HCT116 (cell line): ENCODE measurements at regions not wholly inside any gene's neighbourhood (a gene's known extent, or its start where the extent isn't known, plus 50 kb on each side); places are given as distances from the start of the nearest gene placed in this dataset.

Experiments
- CEBPB ChIP-seq: IDR thresholded peaks from 2 replicates; pipeline ENCODE4 v1.6.1; 2012; ENCODE audit warnings: low read depth
- CTCF ChIP-seq, 3 experiments: fragments of 200-600 bp in 1 of 3; sonication (generic) in 1 of 3; IDR thresholded peaks in 2 of 3; conservative IDR thresholded peaks in 1 of 3; 2 replicates each; pipeline ENCODE4 v1.5.1; 2012 to 2017; ENCODE audit warnings: low read depth in 2 of 3, low read length in 2 of 3, antibody characterized with exemption in 1 of 3, borderline replicate concordance in 1 of 3, control low read depth in 1 of 3, mild to moderate bottlenecking in 1 of 3, mixed read lengths in 1 of 3, mixed run types in 1 of 3, moderate library complexity in 1 of 3; ENCODE audit not compliant: insufficient read depth in 1 of 3
- ELF1 ChIP-seq: IDR thresholded peaks from 2 replicates; pipeline ENCODE4 v1.6.1; 2012; ENCODE audit warnings: low read depth, borderline replicate concordance
- EZH2phosphoT487 ChIP-seq: fragments of 200-600 bp; IDR thresholded peaks from 2 replicates; pipeline ENCODE4 v1.6.1; 2018; ENCODE audit warnings: antibody characterized with exemption, borderline replicate concordance
- MAX ChIP-seq: IDR thresholded peaks from 2 replicates; pipeline ENCODE4 v1.6.1; 2012
- POLR2A ChIP-seq: IDR thresholded peaks from 2 replicates; pipeline ENCODE4 v1.7.0; 2011; ENCODE audit warnings: borderline replicate concordance; ENCODE audit not compliant: insufficient read depth, insufficient read length; ENCODE audit errors: extremely low read depth
- RAD21 ChIP-seq: IDR thresholded peaks from 2 replicates; pipeline ENCODE4 v1.6.1; 2012; ENCODE audit warnings: low read depth, mild to moderate bottlenecking
- TCF7L2 ChIP-seq: IDR thresholded peaks from 2 replicates; pipeline ENCODE4 v1.7.0; 2011; ENCODE audit warnings: borderline replicate concordance, inconsistent platforms; ENCODE audit not compliant: insufficient read depth, insufficient read length; ENCODE audit errors: extremely low read depth
- ZBTB33 ChIP-seq: IDR thresholded peaks from 2 replicates; pipeline ENCODE4 v1.6.1; 2011; ENCODE audit warnings: mild to moderate bottlenecking, low read length, moderate library complexity; ENCODE audit not compliant: insufficient replicate concordance; ENCODE audit errors: extremely low read depth

- no peak for TF ChIP-seq CTCF (IDR thresholded peaks at IDR 0.05 in 2 of 3, conservative IDR thresholded peaks at IDR 0.05 in 1 of 3; ENCODE audit: borderline replicate concordance in 1 of 3, insufficient read depth in 1 of 3, low read depth in 2 of 3, low read length in 2 of 3)
- no peak for TF ChIP-seq MAX
- no peak for TF ChIP-seq TCF7L2
- TF ChIP-seq RAD21: no peak
- TF ChIP-seq ELF1: no peak
- TF ChIP-seq POLR2A: no peak
- no peak for TF ChIP-seq EZH2phosphoT487
- TF ChIP-seq CEBPB: no peak
- no peak for TF ChIP-seq ZBTB33
These were observed 395.6 kb upstream of the MPDZ start for GRCh38 chr9:13674926-13675637.
